Transverse colon (tissue), 4 donors: ENCODE measurements at regions not wholly inside any gene's neighbourhood (a gene's known extent, or its start where the extent isn't known, plus 50 kb on each side); places are given as distances from the start of the nearest gene placed in this dataset.

Experiments used
- DNase-seq: peaks from one replicate; pipeline ENCODE4 v3.0.0-alpha.2; 2019
- H3K27ac ChIP-seq, 4 donors: fragments of 200-600 bp; sonication (generic); 2 replicates each; pipeline ENCODE4 v1.5.1; 2016 to 2018; ENCODE audit warnings: inconsistent platforms in 4 of 4
- H3K27me3 ChIP-seq: fragments of 200-600 bp; sonication (generic); 2 replicates; pipeline ENCODE4 v1.5.1; 2017; ENCODE audit warnings: inconsistent platforms
- H3K36me3 ChIP-seq, 4 donors: fragments of 200-600 bp; sonication (generic); 2 replicates each; pipeline ENCODE4 v1.5.1; 2017 to 2019; ENCODE audit warnings: inconsistent platforms in 4 of 4
- H3K4me1 ChIP-seq, 4 donors: fragments of 200-600 bp; sonication (generic); 2 replicates each; pipeline ENCODE4 v1.5.1; 2017 to 2020; ENCODE audit warnings: inconsistent platforms in 4 of 4
- H3K4me3 ChIP-seq, 4 donors: fragments of 200-600 bp; sonication (generic); 1 replicate in 1 of 4; 2 replicates in 3 of 4; pipeline versions ENCODE4 v1.5.1 to v1.6.1; 2017 to 2019; ENCODE audit warnings: inconsistent platforms in 4 of 4
- H3K9me3 ChIP-seq, 2 donors: fragments of 200-600 bp; sonication (generic); 2 replicates each; pipeline ENCODE4 v1.5.1; 2017 to 2019; ENCODE audit warnings: inconsistent platforms in 2 of 2
- CTCF ChIP-seq, 5 experiments: fragments of 200-600 bp in 3 of 5; fragments of 450-650 bp in 2 of 5; sonication (generic) in 3 of 5; IDR thresholded peaks; 1 replicate in 2 of 5; 2 replicates in 3 of 5; pipeline ENCODE4 v1.5.1; 2016 to 2017; ENCODE audit warnings: antibody characterized with exemption in 5 of 5, inconsistent platforms in 3 of 5, mild to moderate bottlenecking in 2 of 5, moderate library complexity in 1 of 5
- EP300 ChIP-seq: sonication (generic); formaldehyde crosslinking; IDR thresholded peaks from one replicate; pipeline ENCODE4 v1.6.1; 2017; ENCODE audit warnings: antibody characterized with exemption, low read depth
- POLR2A ChIP-seq: fragments of 450-650 bp; IDR thresholded peaks from one replicate; pipeline ENCODE4 v1.6.1; 2016; ENCODE audit warnings: antibody characterized with exemption, mild to moderate bottlenecking, moderate library complexity
- POLR2AphosphoS5 ChIP-seq, 3 donors: sonication (generic); formaldehyde crosslinking; IDR thresholded peaks; one replicate each; pipeline ENCODE4 v1.6.1; 2016; ENCODE audit warnings: antibody characterized with exemption in 3 of 3
- whole genome bisulfite sequencing, 2 donors: methylation state at CpG; one replicate each; pipeline ENCODE4 v1.1.5; 2018; ENCODE audit warnings: low coverage in 1 of 2; 5-methylcytosine and 5-hydroxymethylcytosine counted together
- in situ Hi-C, 4 donors: fragments of 200-750 bp; cut with MboI; loops; one replicate each; pipeline versions ENCODE4 v1.15.0 to v1.15.1; 2017; ENCODE audit warnings: low sequenced_read_pairs in 3 of 4, low pct_ligation_motif_present in 1 of 4, low pct_unique_long_range_greater_than_20kb in 1 of 4
- intact Hi-C: fragments of 100-400 bp; cut with DNase I; formaldehyde crosslinking; loops from one replicate; pipeline ENCODE4 v1.15.1; 2023; ENCODE audit warnings: low total_unique reads

GRCh38 chr4:59971952-59972351 is 1228.2 kb upstream of the ADGRL3 start:
- H3K4me3 ChIP-seq, result no peak overlapping the region

GRCh38 chr4:59973492-59973891 is 1226.6 kb upstream of the ADGRL3 start:
- H3K36me3 ChIP-seq, result no peaks in the 10 kb centered on the region
- H3K4me1 ChIP-seq, result no peaks in the 10 kb centered on the region
- TF ChIP-seq POLR2AphosphoS5 (IDR thresholded peaks at IDR 0.05), result no peak
- no peak for TF ChIP-seq CTCF (IDR thresholded peaks at IDR 0.05)
- TF ChIP-seq EP300, result no peak
- no peak for TF ChIP-seq POLR2A
- in situ Hi-C loops (no loop called here), intact Hi-C loops (no loop called here)
- no peaks in the 10 kb centered on the region for H3K9me3 ChIP-seq
- H3K4me3 ChIP-seq, result no peak overlapping the region
- 60 to 66% methylated on average over 1 of the region's 1 CpG for WGBS, 2 donors
- DNase-seq, result no peak
- no peaks in the 10 kb centered on the region for H3K27me3 ChIP-seq
- H3K27ac ChIP-seq, result no peak overlapping the region

More at GRCh38 chr4:59971952-59972351, 1228.2 kb upstream of the ADGRL3 start:
- H3K4me1 ChIP-seq, result no peaks in the 10 kb centered on the region
- in situ Hi-C loops (no loop called here), intact Hi-C loops (no loop called here)
- H3K27ac ChIP-seq, result no peak overlapping the region
- no peak for DNase-seq
- 75 to 85% methylated on average over 3 of the region's 3 CpGs for WGBS, 2 donors
- TF ChIP-seq POLR2AphosphoS5 (IDR thresholded peaks at IDR 0.05) (no peak), EP300 (no peak), POLR2A (no peak), CTCF (IDR thresholded peaks at IDR 0.05) (no peak)
- H3K36me3 ChIP-seq, result no peaks in the 10 kb centered on the region
- H3K27me3 ChIP-seq, result no peaks in the 10 kb centered on the region
- H3K9me3 ChIP-seq, result no peaks in the 10 kb centered on the region

GRCh38 chr4:59979061-59979460 is 1221.1 kb upstream of the ADGRL3 start:
- TF ChIP-seq CTCF (IDR thresholded peaks at IDR 0.05) (no peak), POLR2AphosphoS5 (IDR thresholded peaks at IDR 0.05) (no peak), POLR2A (no peak), EP300 (no peak)
- intact Hi-C loops (no loop called here), in situ Hi-C loops (no loop called here)
- no peaks in the 10 kb centered on the region for H3K36me3 ChIP-seq
- no peaks in the 10 kb centered on the region for H3K9me3 ChIP-seq
- WGBS, 2 donors, result 25 to 61% methylated on average over 1 of the region's 1 CpG
- H3K27ac ChIP-seq, result no peak overlapping the region
- no peaks in the 10 kb centered on the region for H3K27me3 ChIP-seq
- no peaks in the 10 kb centered on the region for H3K4me1 ChIP-seq
- DNase-seq, result no peak
- no peak overlapping the region for H3K4me3 ChIP-seq

GRCh38 chr4:59983852-59984251 is 1216.3 kb upstream of the ADGRL3 start:
- DNase-seq, result no peak
- in situ Hi-C loops, result no loop called here
- Histone ChIP-seq H3K9me3 (no peaks in the 10 kb centered on the region), H3K27me3 (no peaks in the 10 kb centered on the region), H3K36me3 (no peaks in the 10 kb centered on the region), H3K4me3 (no peak overlapping the region), H3K4me1 (no peaks in the 10 kb centered on the region), H3K27ac (no peak overlapping the region)
- intact Hi-C loops, result loop anchor here (5.0 kb wide), 1 partner anchor 1892 kb away; no protein-coding TSS in a partner anchor
- TF ChIP-seq CTCF (IDR thresholded peaks at IDR 0.05) (no peak), EP300 (no peak), POLR2AphosphoS5 (IDR thresholded peaks at IDR 0.05) (no peak), POLR2A (no peak)
- WGBS, 2 donors, result 33 to 41% methylated on average over 1 of the region's 1 CpG
